ENCODE measurements at regions not wholly inside any gene's neighbourhood (a gene's known extent, or its start where the extent isn't known, plus 50 kb on each side); places are given as distances from the start of the nearest gene placed in this dataset.

DNA sequence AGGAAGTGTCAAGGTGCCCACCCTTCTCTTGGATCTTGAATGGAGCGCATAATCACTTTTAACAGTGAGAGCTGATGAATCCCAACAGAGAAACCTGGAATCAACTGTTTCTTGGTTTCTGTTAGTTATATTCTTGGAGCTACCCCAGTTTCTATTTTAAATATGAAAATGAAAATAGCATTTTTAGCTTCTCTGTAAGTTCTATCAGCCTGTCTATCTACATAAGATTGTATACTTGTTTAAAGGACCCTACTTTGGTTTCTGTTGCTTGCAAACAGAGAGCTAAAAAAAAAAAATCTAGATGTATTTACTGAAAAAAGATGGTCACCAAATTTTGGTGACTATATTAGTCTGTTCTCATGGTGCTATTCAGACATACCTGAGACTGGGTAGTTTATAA is 670.0 kb downstream of the NCAM2 start:
- Histone ChIP-seq H3K27me3 (ENCODE audit: control insufficient read depth in 3 of 3, insufficient read depth in 3 of 3, low read length in 2 of 3) (no peaks in the 10 kb centered on the region), H3K9me3 (ENCODE audit: control insufficient read depth in 4 of 4, insufficient read depth in 3 of 4, low read length in 3 of 4) (no peaks in the 10 kb centered on the region), H3K27ac (ENCODE audit: low read depth in 1 of 2, low read length in 1 of 2) (no peak overlapping the region), H3K4me3 (no peak overlapping the region), H3K36me3 (ENCODE audit: control insufficient read depth in 4 of 4, insufficient read depth in 4 of 4, low read length in 4 of 4) (no peaks in the 10 kb centered on the region), H3K9ac (ENCODE audit: insufficient read depth in 1 of 2, low read length in 2 of 2) (no peak overlapping the region), H3K4me1 (ENCODE audit: control insufficient read depth in 5 of 5, insufficient read depth in 5 of 5, low read length in 5 of 5) (no peaks in the 10 kb centered on the region)
- DNase-seq (no peak), ATAC-seq (ENCODE audit: insufficient read depth, low FRiP score) (no peak)
- TF ChIP-seq, protein P1, sequence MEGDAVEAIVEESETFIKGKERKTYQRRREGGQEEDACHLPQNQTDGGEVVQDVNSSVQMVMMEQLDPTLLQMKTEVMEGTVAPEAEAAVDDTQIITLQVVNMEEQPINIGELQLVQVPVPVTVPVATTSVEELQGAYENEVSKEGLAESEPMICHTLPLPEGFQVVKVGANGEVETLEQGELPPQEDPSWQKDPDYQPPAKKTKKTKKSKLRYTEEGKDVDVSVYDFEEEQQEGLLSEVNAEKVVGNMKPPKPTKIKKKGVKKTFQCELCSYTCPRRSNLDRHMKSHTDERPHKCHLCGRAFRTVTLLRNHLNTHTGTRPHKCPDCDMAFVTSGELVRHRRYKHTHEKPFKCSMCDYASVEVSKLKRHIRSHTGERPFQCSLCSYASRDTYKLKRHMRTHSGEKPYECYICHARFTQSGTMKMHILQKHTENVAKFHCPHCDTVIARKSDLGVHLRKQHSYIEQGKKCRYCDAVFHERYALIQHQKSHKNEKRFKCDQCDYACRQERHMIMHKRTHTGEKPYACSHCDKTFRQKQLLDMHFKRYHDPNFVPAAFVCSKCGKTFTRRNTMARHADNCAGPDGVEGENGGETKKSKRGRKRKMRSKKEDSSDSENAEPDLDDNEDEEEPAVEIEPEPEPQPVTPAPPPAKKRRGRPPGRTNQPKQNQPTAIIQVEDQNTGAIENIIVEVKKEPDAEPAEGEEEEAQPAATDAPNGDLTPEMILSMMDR (IDR thresholded peaks at IDR 0.05; ENCODE audit: control extremely low read depth, extremely low read depth) = no peak
- 89 to 90% methylated on average over 1 of the region's 1 CpG for WGBS, 2 donors

- ATAC-seq (ENCODE audit: insufficient read depth, low FRiP score) = no peak
- TF ChIP-seq, protein P1 (IDR thresholded peaks at IDR 0.05; ENCODE audit: control extremely low read depth, extremely low read depth) = no peak
- Histone ChIP-seq H3K27me3 (ENCODE audit: control insufficient read depth in 3 of 3, insufficient read depth in 3 of 3, low read length in 2 of 3) (no peaks in the 10 kb centered on the region), H3K36me3 (ENCODE audit: control insufficient read depth in 4 of 4, insufficient read depth in 4 of 4, low read length in 4 of 4) (no peaks in the 10 kb centered on the region), H3K9me3 (ENCODE audit: control insufficient read depth in 4 of 4, insufficient read depth in 3 of 4, low read length in 3 of 4) (peaks cover 0 to 4% (median 0%) of the 10 kb centered on the region in 4 donors), H3K4me1 (ENCODE audit: control insufficient read depth in 5 of 5, insufficient read depth in 5 of 5, low read length in 5 of 5) (no peaks in the 10 kb centered on the region), H3K27ac (ENCODE audit: low read depth in 1 of 2, low read length in 1 of 2) (no peak overlapping the region), H3K9ac (ENCODE audit: insufficient read depth in 1 of 2, low read length in 2 of 2) (no peak overlapping the region), H3K4me3 (no peak overlapping the region)
- DNase-seq = no peak
- 59 to 63% methylated on average over 1 of the region's 1 CpG for WGBS, 2 donors
Observed at GRCh38 chr21:21673959-21674358, 675.8 kb downstream of the NCAM2 start.

DNA sequence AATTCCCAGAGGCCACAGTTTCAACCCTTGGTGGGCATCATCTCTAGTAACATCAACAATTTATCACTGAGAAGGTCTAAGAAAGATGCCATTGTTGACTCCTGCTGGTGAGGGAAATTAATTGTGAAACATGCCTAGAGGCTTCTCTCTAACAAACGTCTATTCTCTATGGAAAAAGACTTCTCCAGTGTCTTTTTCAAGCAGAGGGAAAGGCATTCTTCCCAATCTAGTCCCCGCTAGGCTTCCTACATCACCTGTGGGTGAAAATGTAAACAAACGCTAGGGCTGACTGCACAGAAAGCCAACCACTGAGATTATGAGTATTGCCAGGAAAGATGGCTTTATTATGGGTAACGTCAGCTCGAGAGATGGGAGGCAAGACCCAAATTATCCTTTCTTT is 677.4 kb downstream of the NCAM2 start:
- Histone ChIP-seq H3K36me3 (ENCODE audit: control insufficient read depth in 4 of 4, insufficient read depth in 4 of 4, low read length in 4 of 4) (no peaks in the 10 kb centered on the region), H3K27me3 (ENCODE audit: control insufficient read depth in 3 of 3, insufficient read depth in 3 of 3, low read length in 2 of 3) (no peaks in the 10 kb centered on the region), H3K9ac (ENCODE audit: insufficient read depth in 1 of 2, low read length in 2 of 2) (no peak overlapping the region), H3K4me3 (no peak overlapping the region), H3K9me3 (ENCODE audit: control insufficient read depth in 4 of 4, insufficient read depth in 3 of 4, low read length in 3 of 4) (peaks cover 0 to 5% (median 0%) of the 10 kb centered on the region in 4 donors), H3K4me1 (ENCODE audit: control insufficient read depth in 5 of 5, insufficient read depth in 5 of 5, low read length in 5 of 5) (no peaks in the 10 kb centered on the region), H3K27ac (ENCODE audit: low read depth in 1 of 2, low read length in 1 of 2) (no peak overlapping the region)
- DNase-seq (no peak), ATAC-seq (ENCODE audit: insufficient read depth, low FRiP score) (no peak)
- TF ChIP-seq, protein P1 (IDR thresholded peaks at IDR 0.05; ENCODE audit: control extremely low read depth, extremely low read depth) = no peak
- 69 to 79% methylated on average over 5 of the region's 5 CpGs for WGBS, 2 donors

DNA sequence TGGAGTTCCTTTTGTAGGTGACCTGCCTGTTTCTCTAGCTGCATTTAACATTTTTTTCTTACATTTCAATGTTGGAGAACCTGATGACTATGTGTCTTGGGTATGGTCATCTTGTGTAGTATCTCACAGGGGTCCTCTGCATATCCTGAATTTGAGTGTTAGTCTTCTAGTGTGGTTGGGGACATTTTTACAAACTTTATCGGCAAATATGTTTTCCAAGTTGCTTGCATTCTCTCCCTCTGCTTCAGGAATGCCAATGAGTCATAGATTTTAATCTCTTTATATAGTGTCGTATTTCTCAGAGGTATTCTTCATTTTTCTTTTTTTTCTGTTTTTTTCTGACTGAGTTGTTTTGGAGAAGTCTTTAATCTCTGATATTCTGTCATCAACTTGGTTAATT is 684.0 kb downstream of the NCAM2 start:
- ATAC-seq (ENCODE audit: insufficient read depth, low FRiP score) = no peak
- no peak for DNase-seq
- Histone ChIP-seq H3K27ac (ENCODE audit: low read depth in 1 of 2, low read length in 1 of 2) (no peak overlapping the region), H3K9ac (ENCODE audit: insufficient read depth in 1 of 2, low read length in 2 of 2) (no peak overlapping the region), H3K9me3 (ENCODE audit: control insufficient read depth in 4 of 4, insufficient read depth in 3 of 4, low read length in 3 of 4) (peaks cover 0 to 6% (median 1%) of the 10 kb centered on the region in 4 donors), H3K36me3 (ENCODE audit: control insufficient read depth in 4 of 4, insufficient read depth in 4 of 4, low read length in 4 of 4) (no peaks in the 10 kb centered on the region), H3K27me3 (ENCODE audit: control insufficient read depth in 3 of 3, insufficient read depth in 3 of 3, low read length in 2 of 3) (no peaks in the 10 kb centered on the region), H3K4me3 (no peak overlapping the region), H3K4me1 (ENCODE audit: control insufficient read depth in 5 of 5, insufficient read depth in 5 of 5, low read length in 5 of 5) (no peaks in the 10 kb centered on the region)
- TF ChIP-seq, protein P1 (IDR thresholded peaks at IDR 0.05; ENCODE audit: control extremely low read depth, extremely low read depth) = no peak
- 80 to 83% methylated on average over 2 of the region's 2 CpGs for WGBS, 2 donors

Measured in lung (tissue), 11 donors.